ENCODE measurements at regions not wholly inside any gene's neighbourhood (a gene's known extent, or its start where the extent isn't known, plus 50 kb on each side); places are given as distances from the start of the nearest gene placed in this dataset.

DNA sequence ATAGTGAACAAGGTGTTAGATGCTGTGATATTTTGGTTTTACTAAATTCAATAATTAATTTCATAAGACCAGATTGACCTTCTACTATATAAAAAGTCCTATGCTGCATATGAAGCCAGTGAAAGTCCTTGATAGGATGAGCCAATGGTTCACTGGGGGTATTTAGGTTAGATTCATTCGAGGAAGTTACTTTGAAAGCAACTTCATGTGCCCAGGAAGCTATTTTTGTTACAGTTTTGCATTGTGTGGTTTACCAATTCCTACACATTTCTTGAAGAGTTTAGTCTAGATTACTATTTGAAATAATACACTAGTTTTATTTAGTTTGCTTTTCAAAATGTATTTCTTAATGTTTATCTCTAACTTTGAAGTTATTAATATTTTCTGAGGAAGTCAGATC is 58.5 kb upstream of the RMST start:
- in situ Hi-C loops (cut with HindIII; ENCODE audit: low sequenced_read_pairs) = no loop called here

DNA sequence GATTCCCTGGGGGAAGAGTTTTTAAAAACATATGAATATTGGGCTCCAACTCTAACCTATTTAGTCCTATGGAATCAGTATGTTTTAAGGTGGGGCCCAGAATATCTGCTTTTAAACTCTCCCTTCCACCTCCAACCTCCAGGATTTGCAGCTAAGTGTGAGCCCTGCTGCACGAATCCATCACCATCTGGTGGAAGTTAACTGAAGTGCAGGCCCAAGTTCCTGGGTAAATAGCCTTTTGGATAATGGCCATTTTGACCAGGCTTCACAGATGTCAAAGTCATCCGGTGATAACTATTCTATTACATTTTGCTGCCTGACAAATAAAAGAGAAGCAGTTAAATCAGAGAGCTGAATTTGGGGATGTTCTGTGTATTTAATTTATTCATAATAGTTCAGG is 58.1 kb upstream of the RMST start:
- in situ Hi-C loops (cut with HindIII; ENCODE audit: low sequenced_read_pairs) = no loop called here

DNA sequence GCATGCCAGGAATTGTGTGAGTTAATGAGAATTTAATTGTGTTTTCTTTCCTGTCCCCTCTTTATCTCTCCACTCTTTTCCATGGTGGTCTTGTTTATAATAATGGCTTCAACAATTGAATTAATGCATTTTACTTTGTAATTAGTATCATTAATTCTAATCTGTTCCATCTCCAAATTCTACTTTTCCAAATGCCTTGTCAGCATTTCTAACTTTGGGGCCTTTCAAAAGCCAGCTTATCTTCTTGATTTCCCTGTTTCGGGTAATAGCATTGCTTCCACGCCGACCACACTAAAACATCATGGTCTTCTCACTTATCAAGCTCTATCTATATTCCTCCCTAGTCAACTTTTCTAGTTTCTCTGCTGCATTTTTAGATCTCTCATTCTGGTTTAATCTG is 54.2 kb upstream of the RMST start:
- in situ Hi-C loops (cut with HindIII; ENCODE audit: low sequenced_read_pairs) = no loop called here

DNA sequence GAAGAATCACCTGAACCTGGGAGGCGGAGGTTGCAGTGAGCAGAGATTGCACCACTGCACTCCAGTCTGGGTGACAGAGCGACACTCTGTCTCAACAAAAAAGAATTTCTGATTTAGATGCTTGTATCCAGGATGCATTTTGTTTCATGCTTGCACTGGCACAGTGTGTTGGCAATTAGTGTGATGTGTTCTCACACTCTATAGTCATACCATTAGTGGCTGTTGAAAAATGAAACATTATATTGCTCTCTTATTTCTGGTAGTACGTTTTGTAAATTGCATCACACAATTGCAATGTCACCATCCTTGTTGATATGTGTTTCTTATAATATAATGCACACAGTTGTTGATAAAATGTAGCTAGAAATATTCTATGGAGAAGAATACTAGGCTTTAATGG is 51.3 kb upstream of the RMST start:
- in situ Hi-C loops (cut with HindIII; ENCODE audit: low sequenced_read_pairs) = no loop called here

Data from endothelial cell of hepatic sinusoid (primary cell).